ENCODE measurements at regions not wholly inside any gene's neighbourhood (a gene's known extent, or its start where the extent isn't known, plus 50 kb on each side); places are given as distances from the start of the nearest gene placed in this dataset.

DNA sequence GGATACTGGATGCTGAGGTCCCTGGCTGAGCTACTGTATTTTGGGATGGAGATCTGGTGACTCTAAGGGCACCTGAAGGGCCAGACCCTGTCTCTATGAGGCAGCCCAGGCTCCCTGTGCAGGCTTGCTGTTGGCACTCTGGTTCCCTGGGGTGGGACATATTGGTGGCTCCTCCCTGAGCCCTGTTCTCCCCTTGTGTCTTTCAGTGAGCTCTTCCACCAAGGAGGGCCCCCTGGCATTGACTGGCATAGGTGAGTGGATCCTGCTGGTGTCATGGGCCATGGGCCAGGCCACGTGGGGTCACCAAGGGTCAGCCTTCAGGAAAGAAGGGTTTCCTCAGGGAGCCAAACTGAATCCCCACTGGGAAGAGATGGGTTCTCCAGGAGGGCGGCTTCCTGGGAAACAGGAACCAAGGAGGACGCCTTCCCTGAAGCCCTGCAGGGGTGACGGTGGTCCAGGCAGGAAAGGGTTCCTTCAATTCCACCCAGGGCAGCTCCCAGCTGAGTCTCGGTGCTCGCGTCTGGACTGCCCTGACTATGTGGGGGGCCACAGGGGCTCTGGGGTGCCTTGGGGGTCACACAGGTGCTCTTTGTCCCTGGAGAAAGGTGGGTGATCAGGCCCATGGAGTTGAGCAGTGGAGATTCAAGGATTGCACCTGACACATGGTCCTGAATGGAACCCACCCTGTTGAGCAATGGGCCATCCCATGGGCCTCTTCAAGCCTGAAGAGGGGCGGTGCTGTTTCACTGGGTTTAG, 220.4 kb downstream of the SNRPN start:
- H4K8ac ChIP-seq (ENCODE audit: low read depth in 2 of 2, low read length in 2 of 2) = no peak overlapping the region
- BruUV-seq (replicated peaks) = no TSS peak
- no peak overlapping the region for H3K4me2 ChIP-seq (ENCODE audit: low read depth, low read length)
- H2BK5ac ChIP-seq (ENCODE audit: low read depth, low read length, poor library complexity, severe bottlenecking) = no peak overlapping the region
- no peak overlapping the region for H2BK15ac ChIP-seq (ENCODE audit: low read depth, low read length)
- H3K4me1 ChIP-seq (ENCODE audit: control insufficient read depth, insufficient read depth, low read length) = no peaks in the 10 kb centered on the region
- H3K14ac ChIP-seq (replicated peaks; ENCODE audit: low read depth, low read length) = no peak overlapping the region
- H3K79me1 ChIP-seq (ENCODE audit: low read depth in 1 of 2, low read length in 2 of 2) = no peaks in the 10 kb centered on the region
- no peak overlapping the region for H3K23ac ChIP-seq (ENCODE audit: low read depth, low read length)
- no peak for TF ChIP-seq POLR2A (IDR thresholded peaks at IDR 0.05; ENCODE audit: low read depth, low read length)
- TF ChIP-seq, protein P1, sequence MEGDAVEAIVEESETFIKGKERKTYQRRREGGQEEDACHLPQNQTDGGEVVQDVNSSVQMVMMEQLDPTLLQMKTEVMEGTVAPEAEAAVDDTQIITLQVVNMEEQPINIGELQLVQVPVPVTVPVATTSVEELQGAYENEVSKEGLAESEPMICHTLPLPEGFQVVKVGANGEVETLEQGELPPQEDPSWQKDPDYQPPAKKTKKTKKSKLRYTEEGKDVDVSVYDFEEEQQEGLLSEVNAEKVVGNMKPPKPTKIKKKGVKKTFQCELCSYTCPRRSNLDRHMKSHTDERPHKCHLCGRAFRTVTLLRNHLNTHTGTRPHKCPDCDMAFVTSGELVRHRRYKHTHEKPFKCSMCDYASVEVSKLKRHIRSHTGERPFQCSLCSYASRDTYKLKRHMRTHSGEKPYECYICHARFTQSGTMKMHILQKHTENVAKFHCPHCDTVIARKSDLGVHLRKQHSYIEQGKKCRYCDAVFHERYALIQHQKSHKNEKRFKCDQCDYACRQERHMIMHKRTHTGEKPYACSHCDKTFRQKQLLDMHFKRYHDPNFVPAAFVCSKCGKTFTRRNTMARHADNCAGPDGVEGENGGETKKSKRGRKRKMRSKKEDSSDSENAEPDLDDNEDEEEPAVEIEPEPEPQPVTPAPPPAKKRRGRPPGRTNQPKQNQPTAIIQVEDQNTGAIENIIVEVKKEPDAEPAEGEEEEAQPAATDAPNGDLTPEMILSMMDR (conservative IDR thresholded peaks at IDR 0.05; ENCODE audit: low read depth, low read length) = no peak
- TF ChIP-seq, protein P2, sequence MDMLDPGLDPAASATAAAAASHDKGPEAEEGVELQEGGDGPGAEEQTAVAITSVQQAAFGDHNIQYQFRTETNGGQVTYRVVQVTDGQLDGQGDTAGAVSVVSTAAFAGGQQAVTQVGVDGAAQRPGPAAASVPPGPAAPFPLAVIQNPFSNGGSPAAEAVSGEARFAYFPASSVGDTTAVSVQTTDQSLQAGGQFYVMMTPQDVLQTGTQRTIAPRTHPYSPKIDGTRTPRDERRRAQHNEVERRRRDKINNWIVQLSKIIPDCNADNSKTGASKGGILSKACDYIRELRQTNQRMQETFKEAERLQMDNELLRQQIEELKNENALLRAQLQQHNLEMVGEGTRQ (IDR thresholded peaks at IDR 0.05; ENCODE audit: low read depth, low read length) = no peak
- TF ChIP-seq NFE2L2 (IDR thresholded peaks at IDR 0.05; ENCODE audit: low read depth, low read length) = no peak
- H2BK20ac ChIP-seq (ENCODE audit: low read depth, low read length) = no peak overlapping the region
- ATAC-seq (ENCODE audit: low read depth) (no peak), DNase-seq (no peak)
- no peak overlapping the region for H2AK9ac ChIP-seq (replicated peaks; ENCODE audit: low read depth, low read length, poor library complexity)
- H4K20me1 ChIP-seq (ENCODE audit: insufficient read depth, low read length) = no peaks in the 10 kb centered on the region
- ChIA-PET POLR2A (ENCODE audit: unreplicated experiment) (no interaction called here), CTCF (no interaction called here)
- no peak overlapping the region for H2AK5ac ChIP-seq (ENCODE audit: low read depth, low read length)
- H3K56ac ChIP-seq (ENCODE audit: extremely low read depth, insufficient read depth, low read length) = no peak overlapping the region
- no peak overlapping the region for H3K27ac ChIP-seq (ENCODE audit: insufficient read depth, low read length)
- 55% methylated on average over 2 of the region's 8 CpGs; no CpG with 5 or more reads in 1 of the 2 experiments for WGBS, 2 experiments (ENCODE audit: extremely low coverage in 2 of 2, insufficient read length in 1 of 2)
- H3K18ac ChIP-seq (ENCODE audit: low read depth, low read length) = no peak overlapping the region
- no peak overlapping the region for H3K4ac ChIP-seq (ENCODE audit: low read depth, low read length)
- H3K27me3 ChIP-seq (ENCODE audit: control insufficient read depth, insufficient read depth, low read length) = no peaks in the 10 kb centered on the region
- H3K9ac ChIP-seq (ENCODE audit: low read depth, low read length) = no peak overlapping the region
- H3K9me1 ChIP-seq (ENCODE audit: insufficient read depth, low read length) = no peaks in the 10 kb centered on the region
- H3K4me3 ChIP-seq (ENCODE audit: insufficient read depth, low read depth, low read length) = no peak overlapping the region
- no peak overlapping the region for H4K5ac ChIP-seq (ENCODE audit: low read depth, low read length)
- H2AFZ ChIP-seq (replicated peaks; ENCODE audit: low read length, poor library complexity) = no peak overlapping the region
- H2BK120ac ChIP-seq (ENCODE audit: low read depth, low read length) = no peak overlapping the region
- peaks cover 70% of the 10 kb centered on the region for H3K9me3 ChIP-seq (ENCODE audit: control insufficient read depth, insufficient read depth, low read length)
- dilution Hi-C loops (cut with HindIII; ENCODE audit: low sequenced_read_pairs, unreplicated experiment) = no loop called here
- H3K36me3 ChIP-seq (ENCODE audit: control insufficient read depth, insufficient read depth, low read length) = no peaks in the 10 kb centered on the region
- H4K91ac ChIP-seq (ENCODE audit: insufficient read depth, low read depth, low read length) = no peak overlapping the region
- intact Hi-C loops (cut with micrococcal nuclease) = no loop called here
- in situ Hi-C loops (cut with MboI; ENCODE audit: low sequenced_read_pairs) = no loop called here
